Dermis microvascular lymphatic vessel endothelial cell (primary cell): ENCODE measurements at regions not wholly inside any gene's neighbourhood (a gene's known extent, or its start where the extent isn't known, plus 50 kb on each side); places are given as distances from the start of the nearest gene placed in this dataset.
A peak's percentile ranks its signal among the peaks of the same experiment; 100 is the strongest.
"Not testable (repeated sequence)": the region's sequence is repeated elsewhere in the genome, so short reads cannot be mapped to it uniquely, and the experiment has no call there.

Experiments used
- DNase-seq, 2 donors: peaks; one replicate each; pipeline versions ENCODE4 v3.0.0 to v3.0.0-alpha.2; 2010; ENCODE audit warnings: low read depth in 2 of 2

DNA sequence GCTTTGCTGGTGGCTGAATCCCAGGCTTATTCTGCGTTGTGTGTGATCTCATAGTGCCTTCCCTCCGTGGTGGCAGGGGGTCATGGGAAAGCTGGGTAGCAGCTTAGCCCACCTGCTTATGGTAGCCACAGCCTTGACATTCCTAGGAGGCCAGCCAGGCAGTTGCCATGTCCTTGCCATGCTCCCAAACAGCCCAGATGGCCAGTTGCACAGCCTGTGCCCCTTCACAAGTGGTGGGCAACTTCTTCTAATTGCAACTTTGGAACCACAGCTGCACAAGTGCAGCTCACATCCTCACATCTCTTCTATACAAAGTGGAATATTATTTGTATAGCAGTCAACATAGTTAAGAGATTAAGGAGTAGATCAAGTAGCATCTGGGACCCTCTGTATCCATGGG, 136.6 kb upstream of the PELI1 start:
- DNase-seq, result not testable (repeated sequence)

DNA sequence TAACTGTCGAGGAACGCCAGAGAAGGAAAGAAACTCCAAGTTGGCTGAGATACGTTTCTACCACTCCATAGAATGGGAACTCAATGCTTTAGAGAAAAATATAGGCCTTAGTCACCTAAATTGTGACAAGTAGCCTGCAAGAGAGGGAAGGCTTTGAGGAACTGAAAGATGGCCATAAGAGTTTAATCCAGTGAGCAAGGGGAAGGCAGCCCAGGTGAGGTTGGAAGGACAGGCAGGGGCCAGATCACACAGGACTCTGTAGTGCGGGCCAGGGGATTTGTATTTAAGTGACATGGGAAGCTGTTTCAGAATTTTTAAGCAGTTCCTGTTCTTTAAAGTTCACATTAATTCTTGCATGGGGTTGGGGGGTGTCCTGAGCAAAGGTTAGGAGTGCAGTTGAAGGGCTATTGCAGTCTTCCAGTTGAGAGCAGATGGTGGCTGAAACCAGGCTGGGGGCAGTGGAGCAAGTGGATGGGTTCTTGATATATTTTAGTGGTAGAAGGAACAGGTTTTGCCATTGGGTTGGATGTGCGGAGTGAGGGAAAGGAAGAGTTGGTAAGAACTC, 138.9 kb upstream of the PELI1 start:
- DNase-seq, result no peak

DNA sequence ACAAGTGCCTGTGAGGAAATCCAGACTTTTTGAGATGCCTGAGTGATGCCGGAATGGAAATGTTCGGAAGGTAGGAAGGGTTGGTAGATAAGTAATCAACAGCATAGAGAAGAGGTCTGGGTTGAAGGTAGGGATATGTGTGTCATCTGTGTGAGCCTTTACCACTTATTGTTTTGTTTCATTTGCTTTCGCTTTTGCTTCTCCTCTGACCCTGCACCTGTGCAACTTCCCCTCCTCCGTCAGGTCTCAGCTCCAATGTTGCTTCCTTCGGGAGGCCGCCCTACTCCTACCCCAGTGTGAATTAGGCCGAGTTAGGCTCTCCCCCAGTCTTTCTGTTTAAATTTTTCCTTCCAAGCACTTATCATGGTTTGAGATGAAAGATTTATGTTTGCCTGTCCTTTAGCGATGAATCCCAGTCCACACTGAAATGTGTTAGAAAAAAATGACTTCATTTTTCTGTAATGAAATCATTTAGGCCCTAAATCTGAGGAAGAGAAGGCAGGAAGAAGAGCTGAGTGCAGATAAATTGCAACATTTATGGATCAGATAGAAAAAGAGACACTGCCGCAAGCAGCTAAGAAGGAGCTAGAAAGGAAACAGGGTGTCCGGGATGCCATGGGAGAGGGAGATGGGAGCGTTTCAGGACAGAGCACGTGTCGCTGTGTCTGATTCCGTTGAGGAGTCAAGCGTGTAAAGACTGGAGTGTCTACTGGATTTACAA, 139.6 kb upstream of the PELI1 start:
- peak; percentile 55 to 75 for DNase-seq

DNA sequence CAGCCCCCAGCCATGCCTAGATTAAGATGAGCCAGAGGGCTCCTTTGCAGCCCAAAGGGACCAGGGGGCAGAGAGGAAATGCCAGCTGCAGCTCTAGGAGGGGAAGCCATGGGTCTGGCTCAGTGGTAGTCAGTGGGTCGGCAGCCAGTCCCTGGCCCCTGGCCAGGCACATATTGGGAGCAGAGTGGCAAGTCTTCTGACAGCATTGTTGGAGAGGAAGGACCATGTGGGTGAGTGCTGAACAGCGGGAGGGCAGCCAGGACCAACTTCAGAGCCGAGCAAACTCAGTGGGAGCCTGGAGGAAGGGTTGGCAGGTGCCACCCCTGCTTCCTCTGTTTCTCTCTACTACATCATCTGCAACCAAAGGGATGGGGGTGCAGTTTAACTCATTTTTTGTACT, 140.5 kb upstream of the PELI1 start:
- peak in 1 of 2 donors; percentile 54 for DNase-seq

DNA sequence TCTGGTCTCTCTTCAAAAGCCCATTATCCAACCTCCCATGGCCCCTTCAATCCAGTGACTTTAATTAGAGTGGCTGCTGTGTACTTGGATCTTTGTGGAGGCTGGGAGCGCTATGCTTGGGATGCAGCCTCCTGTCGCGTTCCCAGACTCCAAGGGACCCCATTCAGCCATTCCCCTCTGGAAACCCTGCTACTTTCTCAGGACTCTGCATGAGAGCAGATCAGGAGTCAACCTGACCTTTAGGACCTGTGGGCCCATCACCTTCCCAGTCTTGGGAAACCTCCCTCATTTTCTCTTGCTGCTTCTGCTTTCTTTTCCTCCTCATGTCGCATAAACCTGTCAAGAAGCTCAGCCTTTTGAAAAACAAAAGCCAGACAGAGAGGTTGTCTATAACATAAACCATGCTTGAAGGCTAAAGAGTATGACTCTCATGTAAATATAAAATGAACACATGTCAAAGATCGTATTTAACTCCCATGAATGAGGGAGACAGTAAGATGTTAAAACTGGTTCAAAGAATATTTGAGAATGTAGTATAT, 143.1 kb upstream of the PELI1 start:
- DNase-seq, result no peak

DNA sequence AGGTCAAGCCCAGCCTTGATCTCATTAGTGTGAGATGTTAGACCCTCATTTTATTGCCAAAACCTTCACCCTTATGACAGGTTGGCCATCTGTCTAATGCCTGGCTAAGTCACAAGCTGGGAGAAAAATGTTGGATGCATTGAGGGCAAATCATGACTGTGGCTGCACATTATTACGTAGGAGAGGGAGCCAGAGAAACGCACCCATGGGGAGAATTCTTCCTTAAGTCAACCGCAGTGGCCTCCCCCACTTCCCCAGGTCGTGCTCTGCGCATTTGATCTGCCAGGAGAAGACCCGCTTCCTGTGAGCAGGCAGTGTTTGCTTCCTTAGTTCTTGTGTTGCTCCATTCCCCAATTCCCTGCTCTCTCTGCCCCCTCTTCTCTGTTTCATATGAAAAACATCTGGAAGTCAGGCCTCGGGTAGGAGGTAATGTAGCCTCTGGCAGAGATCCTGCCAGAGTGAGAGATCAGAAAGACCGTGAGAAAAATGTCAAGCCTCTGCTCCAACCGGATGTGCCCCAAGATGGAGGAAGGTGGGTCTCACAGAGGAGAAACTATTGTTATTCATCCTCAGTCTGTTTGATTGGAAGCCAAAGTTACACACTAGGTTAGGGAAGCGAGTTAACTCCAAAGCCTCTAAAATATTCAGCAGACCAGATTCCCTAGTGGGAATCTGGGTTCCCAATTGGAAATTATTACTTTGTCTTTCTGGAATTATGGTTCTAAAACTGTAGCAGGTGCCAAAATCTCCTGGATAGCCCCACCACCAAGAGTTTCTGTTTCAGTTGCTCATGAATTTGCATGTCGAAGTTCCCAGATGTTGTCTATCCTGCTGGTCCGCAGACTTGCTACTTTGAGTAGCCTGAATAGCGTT, 144.3 kb upstream of the PELI1 start:
- DNase-seq, result peak; percentile 67 to 94

DNA sequence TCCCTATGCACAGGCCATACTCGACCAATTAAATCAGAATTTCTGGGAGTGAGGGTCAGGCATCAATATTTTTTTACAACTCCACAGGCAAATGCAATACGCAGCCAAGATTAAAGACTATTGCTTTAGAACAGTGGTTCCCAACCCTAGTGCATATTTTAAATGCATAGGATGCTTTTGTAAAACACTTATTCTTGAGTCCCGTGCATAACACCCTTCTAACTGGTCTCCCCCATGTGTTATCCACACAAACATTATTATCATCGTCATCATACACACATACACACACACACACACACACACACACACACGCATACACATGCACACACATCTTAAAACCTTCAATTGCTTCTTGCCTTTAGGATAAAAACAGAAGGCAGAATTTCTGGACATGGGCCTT, 145.0 kb upstream of the PELI1 start:
- DNase-seq, result no peak

DNA sequence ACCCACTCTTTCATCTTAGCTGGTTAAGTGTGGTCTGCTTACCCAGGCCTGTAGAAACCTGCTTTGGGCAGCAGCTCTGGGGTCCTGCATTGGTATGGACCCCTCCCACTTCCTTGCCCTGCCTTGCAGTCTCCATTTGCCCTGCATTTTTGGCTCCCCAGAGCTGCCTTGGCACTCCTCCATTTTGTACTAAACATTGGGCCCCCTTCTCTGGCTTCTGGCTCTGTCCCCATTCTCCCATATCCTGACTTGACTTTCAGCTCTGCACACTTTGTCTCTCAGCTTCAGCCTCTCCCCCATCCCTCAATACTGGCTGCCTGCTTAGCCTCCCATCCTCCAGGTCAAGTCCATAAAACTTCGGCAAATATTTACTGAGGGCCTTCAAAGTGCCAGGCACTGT, 145.5 kb upstream of the PELI1 start:
- DNase-seq, result no peak

DNA sequence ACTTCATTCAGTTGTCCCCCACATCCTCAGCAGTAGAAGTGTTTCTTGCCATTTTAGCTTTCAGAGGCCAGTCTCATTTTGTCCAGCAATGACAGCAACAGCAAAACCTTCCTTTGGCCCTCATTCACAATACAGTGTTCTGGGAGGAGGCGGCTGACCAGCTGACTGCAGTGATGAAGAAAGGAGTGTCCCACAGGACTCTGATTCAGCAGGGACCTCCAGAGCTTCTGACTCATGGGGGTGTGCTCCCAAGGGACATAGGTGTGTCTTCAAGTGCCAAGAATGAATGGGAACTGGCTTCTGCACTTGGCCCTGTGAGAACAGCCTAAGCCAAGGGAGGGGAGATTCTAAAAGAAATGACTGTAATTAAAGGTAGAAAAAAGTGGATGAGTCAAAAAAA, 147.0 kb upstream of the PELI1 start:
- peak in 1 of 2 donors; percentile 59 for DNase-seq

DNA sequence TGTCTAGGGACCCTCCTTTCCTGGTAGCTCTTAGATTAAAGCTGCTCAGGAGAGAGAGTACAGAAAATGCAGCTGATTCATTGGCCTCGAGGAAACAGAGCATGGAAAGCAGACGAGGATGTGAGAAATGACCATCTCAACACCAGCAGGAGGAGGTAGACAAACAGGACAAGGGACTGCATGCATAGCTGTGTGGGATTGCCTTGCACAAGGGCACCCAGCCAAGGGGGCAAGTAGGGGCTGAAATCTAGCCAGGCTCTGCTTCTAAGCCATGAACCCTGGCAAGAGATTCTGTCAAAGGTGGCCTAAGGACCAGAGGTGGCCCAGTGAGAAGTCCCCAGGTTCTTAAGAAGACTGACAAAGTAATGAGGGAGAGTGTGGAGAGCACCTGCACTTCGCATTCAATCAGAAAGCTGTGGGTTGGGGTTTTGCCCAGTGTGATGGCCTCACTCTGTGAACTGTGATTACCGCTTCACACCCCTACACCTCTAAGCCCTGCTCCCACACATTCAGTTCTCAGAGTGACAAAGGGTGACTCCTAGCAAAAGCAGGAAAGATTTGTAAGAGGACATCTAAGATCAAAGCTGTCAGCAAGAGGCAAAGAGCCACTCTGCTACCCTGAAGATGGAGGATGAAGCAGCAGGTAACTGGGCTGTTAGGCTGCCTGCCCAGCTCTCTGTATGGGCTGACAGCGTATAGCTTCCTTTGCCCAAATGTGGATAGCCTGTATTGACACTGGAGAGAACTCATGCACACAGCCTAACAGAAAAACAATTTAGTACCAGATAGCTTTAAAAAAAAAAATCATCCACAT, 151.3 kb upstream of the PELI1 start:
- no peak for DNase-seq

DNA sequence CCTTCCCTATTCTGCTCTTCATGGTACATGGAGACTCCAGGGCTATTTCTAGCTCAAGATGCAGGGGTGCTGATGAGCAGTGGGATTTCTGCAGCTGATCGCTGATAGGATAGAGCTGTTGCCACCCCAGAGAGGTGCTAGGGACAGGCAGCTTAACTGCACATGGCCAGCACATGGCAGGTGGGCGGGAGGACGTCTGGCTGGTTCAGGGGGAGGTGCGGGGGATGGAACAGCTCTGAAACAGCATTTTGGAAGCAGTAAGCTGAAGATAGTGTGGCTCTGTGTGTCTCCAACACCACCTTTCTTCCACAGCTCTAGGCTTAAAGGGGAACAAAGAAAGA, 151.9 kb upstream of the PELI1 start:
- no peak for DNase-seq

DNA sequence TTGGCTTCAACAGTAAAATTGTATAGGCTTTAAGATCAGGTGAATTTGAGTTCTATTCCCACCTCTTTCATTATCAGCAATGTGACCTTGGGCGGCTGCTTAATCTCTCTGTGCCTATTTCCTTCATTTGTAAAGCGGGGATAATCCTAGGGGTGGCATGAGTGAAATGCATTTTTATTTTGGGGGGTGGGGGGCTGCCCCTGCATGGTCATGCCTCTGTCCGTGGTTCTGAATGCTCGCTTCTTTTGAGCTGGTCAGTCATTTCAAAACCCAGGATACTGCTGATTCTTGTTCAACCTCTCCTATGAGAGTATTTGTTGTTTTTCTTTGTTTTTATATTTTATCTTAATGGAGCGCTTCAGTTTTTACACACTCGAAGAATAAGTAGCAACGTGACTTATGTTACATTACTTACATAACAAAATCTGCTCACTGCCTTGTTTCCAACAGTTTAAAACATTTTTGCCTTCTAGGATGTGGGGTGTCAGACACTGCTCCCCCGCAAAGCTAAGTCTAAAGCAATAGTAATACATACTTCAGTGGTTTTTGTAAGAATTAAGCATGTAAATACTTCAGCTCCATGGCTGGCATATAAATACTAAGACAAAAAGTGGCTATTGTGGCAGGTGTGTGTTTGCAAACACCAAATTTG, 152.6 kb upstream of the PELI1 start:
- no peak for DNase-seq

DNA sequence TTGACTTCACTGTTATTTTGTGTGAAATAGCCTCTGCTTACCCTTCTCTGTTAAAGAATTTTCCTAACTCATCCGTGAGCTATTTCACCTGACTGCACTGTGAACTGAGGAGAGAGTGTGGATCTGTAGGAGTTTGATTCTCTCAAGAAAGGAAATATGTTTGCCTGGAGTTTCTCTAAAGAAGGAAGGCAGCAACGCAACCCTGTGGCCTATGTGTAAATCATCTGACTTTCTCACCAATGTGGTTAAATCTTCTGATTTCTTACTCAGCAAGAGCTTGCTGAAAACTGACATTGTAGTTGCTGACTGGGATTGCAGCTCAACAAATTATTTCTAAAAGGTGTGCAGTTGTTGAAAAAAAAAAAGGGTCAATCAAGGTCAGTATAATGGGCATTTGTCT, 153.9 kb upstream of the PELI1 start:
- no peak for DNase-seq

DNA sequence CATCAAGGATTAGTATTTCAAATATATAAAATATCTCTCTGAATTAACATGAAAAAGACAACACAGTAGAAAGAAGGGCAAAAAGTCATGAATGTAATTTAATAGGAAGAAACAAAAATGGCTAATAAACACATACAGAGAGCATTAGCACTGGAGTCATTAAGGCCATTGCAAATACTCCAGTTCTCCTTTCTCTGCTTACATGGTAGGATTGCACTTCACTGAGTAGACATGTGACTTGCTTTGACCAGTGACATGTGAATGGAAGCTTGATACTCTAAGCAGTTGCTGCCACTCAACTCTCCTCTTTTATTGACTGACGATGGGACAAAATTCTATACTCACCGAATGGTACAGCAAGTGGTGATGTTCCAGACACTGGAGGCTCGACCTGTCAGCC, 153.9 kb upstream of the LGALSL start:
- DNase-seq, result no peak

DNA sequence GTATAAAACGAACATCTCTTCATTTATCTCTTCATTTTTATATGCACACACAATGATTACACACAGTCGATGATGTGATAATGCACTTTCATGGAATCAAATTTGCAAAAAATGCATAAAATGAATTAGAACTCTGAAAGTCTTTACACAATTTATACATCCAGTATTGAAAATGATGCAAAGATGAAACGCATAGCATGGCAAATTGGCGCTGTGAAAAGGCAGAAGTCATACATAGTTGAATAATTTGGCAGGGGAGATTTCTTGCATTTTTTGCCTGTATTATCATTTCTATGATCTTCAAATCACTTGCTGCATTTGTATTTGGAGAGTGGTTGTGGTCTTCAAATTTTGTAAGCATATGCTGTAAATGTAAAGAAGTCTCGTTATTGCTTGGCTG, 150.7 kb upstream of the LGALSL start:
- DNase-seq, result no peak

DNA sequence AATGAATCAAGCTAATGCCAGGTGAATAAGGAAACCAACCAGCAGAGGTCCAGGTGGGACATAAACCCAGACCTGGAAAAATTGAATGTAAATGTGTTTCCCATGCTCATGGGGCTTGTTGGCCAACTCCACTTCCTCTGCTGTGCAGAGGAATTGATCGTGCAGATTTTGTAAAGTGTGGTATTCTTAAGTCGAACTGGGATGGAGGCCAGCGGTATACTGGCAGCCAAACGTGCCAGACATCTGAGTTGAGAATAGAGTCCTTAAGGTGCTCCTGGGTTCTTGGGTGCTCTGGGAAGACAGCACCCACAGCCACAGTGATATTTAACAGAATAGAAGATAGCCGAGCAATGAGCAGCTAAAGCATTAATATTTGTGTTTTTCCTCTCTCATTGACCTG, 146.5 kb upstream of the LGALSL start:
- DNase-seq, result no peak

DNA sequence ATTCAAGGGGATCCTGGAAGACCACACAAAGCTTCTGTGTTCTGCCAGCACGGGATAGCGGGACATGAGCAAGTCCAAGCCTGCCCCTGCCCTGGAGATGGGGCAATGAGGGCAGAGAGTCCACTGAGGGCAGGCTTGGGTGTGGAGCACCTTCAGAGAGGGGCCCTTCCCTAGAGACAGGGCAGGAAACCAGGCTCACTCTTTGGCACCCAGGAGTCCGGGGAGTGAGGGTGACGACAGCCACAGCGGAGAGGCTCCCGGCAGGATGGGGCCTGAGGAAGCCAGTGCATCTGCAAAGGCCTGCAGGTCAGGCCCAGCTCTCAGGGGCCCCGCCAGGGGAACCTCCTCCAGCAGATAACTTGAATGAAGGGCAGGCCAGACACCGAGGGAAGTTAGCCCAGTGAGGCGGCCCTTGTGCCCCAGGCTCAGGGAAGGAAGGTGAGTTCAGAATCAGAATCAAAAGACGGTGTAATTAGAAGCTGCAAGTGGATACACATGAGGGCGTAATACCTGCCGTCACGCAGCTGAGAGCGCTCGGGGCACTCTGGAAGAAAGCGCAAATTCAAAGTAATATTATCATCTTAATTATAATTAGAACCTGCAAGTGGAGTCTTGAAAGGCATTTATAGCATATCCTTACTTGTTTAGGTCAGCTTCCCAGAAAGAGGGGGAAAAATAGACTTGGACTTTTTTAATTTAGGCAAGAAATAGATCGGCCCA, 142.6 kb upstream of the LGALSL start:
- DNase-seq, result no peak

DNA sequence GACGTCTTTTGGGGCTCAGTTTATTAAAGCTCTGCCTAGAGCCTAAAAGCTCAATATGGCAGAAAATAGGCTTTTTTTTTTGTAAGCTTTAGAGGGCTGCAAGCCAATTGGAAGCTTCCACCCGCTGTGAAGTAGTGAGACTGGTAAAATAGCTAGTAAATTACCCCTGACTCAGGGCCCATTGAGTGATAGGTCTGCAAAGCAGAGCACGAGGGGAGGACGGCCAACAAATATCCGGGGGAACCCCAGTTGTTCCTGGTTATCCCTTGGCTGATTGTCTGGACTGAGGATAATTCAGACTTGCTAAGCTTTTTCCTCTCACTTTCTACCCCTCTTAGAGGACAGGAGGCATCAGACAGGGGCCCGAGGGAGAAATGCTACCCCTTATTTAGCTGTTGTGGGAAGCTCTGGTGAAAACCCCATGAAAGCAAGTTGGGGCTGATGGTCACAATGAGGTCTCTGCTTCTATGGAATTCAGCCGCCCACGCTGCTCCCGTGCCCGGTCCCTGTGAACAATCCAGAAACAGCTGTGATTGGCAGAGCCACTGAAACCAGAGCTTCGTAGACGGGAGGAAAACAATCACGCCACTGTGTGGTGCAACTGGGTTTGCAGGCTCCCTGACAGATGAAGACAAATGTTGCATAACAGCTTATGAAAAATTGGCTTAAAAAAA, 141.9 kb upstream of the LGALSL start:
- peak; percentile 91 to 95 for DNase-seq

DNA sequence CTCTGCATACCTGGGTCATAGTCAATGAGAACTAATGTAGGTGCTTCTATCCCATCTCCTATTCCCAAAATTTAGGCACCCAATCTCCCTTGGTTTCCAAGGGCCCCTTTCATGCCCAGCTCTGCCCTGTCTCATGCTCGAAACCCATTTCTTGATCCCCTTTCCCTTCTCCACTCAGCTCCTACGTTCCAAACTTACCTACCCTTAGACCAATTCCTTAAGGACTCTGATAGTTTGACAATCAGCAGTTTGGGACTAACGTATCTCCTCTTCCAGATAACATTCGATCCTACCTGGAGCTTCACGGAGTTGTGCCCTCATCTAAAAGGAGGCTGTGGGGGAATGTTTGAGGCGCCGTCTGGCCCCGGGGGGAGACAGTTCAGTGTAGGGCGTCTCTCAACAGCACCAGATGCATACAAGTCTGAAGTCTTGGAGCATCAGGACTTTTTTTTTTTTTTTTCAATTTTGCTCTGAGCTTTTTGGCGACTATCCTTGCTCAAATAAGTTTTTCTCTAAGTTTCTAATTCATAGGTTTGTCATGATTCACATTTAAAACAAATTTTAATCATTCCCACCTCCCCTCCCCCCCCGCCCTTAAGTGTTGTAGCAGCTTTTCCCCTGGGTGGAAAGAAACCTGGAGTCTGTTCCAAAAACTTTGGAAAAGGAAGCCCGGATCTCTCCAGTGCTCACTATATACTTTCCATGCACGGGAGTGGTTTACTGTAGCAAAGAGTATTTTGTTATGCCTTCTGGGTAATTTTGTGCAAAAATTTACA, 141.2 kb upstream of the LGALSL start:
- no peak for DNase-seq
